Fibroblast of lung (primary cell): ENCODE measurements at regions not wholly inside any gene's neighbourhood (a gene's known extent, or its start where the extent isn't known, plus 50 kb on each side); places are given as distances from the start of the nearest gene placed in this dataset.

Experiments used
- DNase-seq, 2 donors: peaks; one replicate each; pipeline versions ENCODE4 v3.0.0 to v3.0.0-alpha.2; 2010; ENCODE audit warnings: low read depth in 2 of 2
- H2AFZ ChIP-seq: 2 replicates; pipeline ENCODE4 v1.5.1; 2012; ENCODE audit warnings: low read length, control low read depth, inconsistent platforms
- H3K27ac ChIP-seq: 2 replicates; pipeline ENCODE4 v1.5.1; 2011; ENCODE audit warnings: low read length, control low read depth; ENCODE audit not compliant: insufficient read depth
- H3K27me3 ChIP-seq: 2 replicates; pipeline ENCODE4 v1.5.1; 2011; ENCODE audit warnings: mild to moderate bottlenecking, low read length; ENCODE audit not compliant: control insufficient read depth, insufficient read depth
- H3K36me3 ChIP-seq: 2 replicates; pipeline ENCODE4 v1.5.1; 2011; ENCODE audit warnings: low read length; ENCODE audit not compliant: control insufficient read depth, insufficient read depth
- H3K4me1 ChIP-seq: 2 replicates; pipeline ENCODE4 v1.5.1; 2011; ENCODE audit warnings: low read length; ENCODE audit not compliant: control insufficient read depth, insufficient read depth; ENCODE audit errors: extremely low read depth
- H3K4me2 ChIP-seq: 2 replicates; pipeline ENCODE4 v1.5.1; 2011; ENCODE audit warnings: low read length, control low read depth; ENCODE audit not compliant: insufficient read depth; ENCODE audit errors: extremely low read depth
- H3K4me3 ChIP-seq, 4 experiments: fragments of 200-600 bp in 1 of 4; sonication (generic) in 1 of 4; replicated peaks in 1 of 4; 2 replicates each; pipeline ENCODE4 v1.5.1; 2011 to 2016; ENCODE audit warnings: low read length in 4 of 4, low read depth in 3 of 4, mild to moderate bottlenecking in 3 of 4, control low read depth in 2 of 4, inconsistent platforms in 1 of 4, mixed read lengths in 1 of 4; ENCODE audit not compliant: insufficient read depth in 1 of 4; ENCODE audit errors: control extremely low read depth in 1 of 4
- H3K79me2 ChIP-seq: 2 replicates; pipeline ENCODE4 v1.5.1; 2012; ENCODE audit warnings: mild to moderate bottlenecking, low read length, inconsistent platforms; ENCODE audit not compliant: control insufficient read depth, insufficient read depth
- H3K9ac ChIP-seq: 2 replicates; pipeline ENCODE4 v1.5.1; 2011; ENCODE audit warnings: mild to moderate bottlenecking, low read length, control low read depth; ENCODE audit not compliant: insufficient read depth
- H3K9me3 ChIP-seq: 2 replicates; pipeline ENCODE4 v1.5.1; 2012; ENCODE audit warnings: low read depth, low read length; ENCODE audit not compliant: control insufficient read depth, insufficient read depth
- H4K20me1 ChIP-seq: 2 replicates; pipeline ENCODE4 v1.5.1; 2011; ENCODE audit warnings: low read length; ENCODE audit not compliant: control insufficient read depth, insufficient read depth; ENCODE audit errors: extremely low read depth
- CTCF ChIP-seq, 2 donors: IDR thresholded peaks in 1 of 2; conservative IDR thresholded peaks in 1 of 2; 1 replicate in 1 of 2; 2 replicates in 1 of 2; pipeline ENCODE4 v1.5.1; 2011 to 2012; ENCODE audit warnings: low read length in 2 of 2, control low read depth in 1 of 2, inconsistent platforms in 1 of 2, low read depth in 1 of 2, mild to moderate bottlenecking in 1 of 2
- EZH2 ChIP-seq: IDR thresholded peaks from 2 replicates; pipeline ENCODE4 v1.5.1; 2012; ENCODE audit warnings: low read length, control low read depth, mild to moderate bottlenecking; ENCODE audit errors: missing control alignments

DNA sequence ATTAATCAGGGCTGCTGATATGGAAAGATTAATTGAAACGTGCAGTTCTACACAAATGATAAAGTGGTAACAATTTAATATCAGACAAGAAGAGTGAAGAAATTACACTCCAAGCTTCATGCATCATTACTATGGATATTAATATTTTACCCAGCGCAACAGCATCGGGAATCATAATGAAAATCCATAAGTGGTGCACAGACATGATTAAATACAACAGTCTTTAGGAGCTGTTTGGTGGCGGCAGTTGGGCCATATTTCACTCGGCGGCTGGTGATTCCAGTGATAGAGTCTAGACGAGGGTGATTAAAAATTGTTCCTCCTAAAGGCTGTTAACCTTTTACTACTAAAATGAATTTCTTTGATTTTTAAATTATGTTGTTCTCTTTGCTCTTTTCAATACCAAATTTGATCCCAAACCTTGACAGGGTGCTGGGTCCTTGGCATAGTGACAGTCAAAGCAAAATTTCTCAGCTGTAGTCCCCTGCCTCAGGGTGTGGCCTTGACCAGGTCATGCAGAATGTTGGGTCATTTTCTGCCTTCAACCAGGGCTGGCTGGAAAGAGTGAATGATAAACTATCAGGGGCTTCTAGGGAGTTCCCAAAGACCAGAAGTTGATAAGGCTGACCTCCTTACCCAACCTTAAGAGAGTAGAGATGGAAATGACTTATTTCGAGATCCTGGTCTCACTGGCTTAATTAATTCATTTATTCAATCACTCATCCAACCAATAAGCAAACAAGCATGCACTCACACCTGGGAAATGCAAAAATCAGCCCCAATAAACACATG is 392.0 kb downstream of the IL20RB start:
- Histone ChIP-seq H4K20me1 (no peaks in the 10 kb centered on the region), H3K9ac (no peak overlapping the region), H3K27ac (no peak overlapping the region), H3K4me3 (no peak overlapping the region), H3K4me2 (no peak overlapping the region), H3K27me3 (no peaks in the 10 kb centered on the region), H2AFZ (no peak overlapping the region), H3K79me2 (no peaks in the 10 kb centered on the region), H3K4me1 (no peaks in the 10 kb centered on the region), H3K36me3 (no peaks in the 10 kb centered on the region), H3K9me3 (no peaks in the 10 kb centered on the region)
- no peak for DNase-seq
- TF ChIP-seq EZH2: no peak
- TF ChIP-seq CTCF (conservative IDR thresholded peaks at IDR 0.05 in 1 of 2, IDR thresholded peaks at IDR 0.05 in 1 of 2; ENCODE audit: low read depth in 1 of 2, low read length in 2 of 2): no peak

DNA sequence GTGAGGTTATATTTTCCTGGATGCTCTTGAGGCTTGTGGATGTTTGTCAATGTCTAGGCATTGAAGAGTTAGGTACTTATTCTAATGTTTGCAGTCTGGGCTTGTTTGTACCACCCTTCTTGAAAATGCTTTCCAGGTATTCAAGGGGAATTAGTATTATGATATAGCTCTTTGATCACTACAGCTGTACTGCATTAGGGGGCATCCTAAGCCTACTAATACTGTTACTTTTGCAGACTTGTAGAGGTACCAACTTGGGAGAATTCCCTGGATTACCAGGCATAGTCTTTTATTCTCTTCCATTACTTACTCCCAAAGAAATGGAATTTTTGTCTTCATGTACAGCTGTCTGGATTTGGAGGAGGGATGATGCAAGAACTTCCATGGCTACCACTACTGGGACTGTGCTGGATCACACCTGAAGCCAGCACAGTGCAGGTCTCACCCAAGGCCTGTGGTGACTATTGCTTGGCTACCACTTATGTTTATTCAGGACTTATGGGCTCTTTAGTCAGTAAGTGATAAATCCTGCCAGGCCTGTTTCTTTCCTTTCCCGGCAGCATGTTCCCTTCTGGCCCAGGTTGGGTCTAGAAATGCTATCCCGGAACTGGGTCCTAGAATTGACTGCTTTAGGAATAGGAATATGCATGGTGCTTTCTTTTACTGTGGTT is 402.9 kb downstream of the IL20RB start:
- no peak overlapping the region for H3K9ac ChIP-seq
- no peaks in the 10 kb centered on the region for H3K4me1 ChIP-seq
- no peak overlapping the region for H2AFZ ChIP-seq
- no peaks in the 10 kb centered on the region for H4K20me1 ChIP-seq
- no peaks in the 10 kb centered on the region for H3K36me3 ChIP-seq
- no peak for TF ChIP-seq EZH2
- no peak for TF ChIP-seq CTCF (conservative IDR thresholded peaks at IDR 0.05 in 1 of 2, IDR thresholded peaks at IDR 0.05 in 1 of 2; ENCODE audit: low read depth in 1 of 2, low read length in 2 of 2)
- no peaks in the 10 kb centered on the region for H3K79me2 ChIP-seq
- DNase-seq: no peak
- no peak overlapping the region for H3K27ac ChIP-seq
- no peak overlapping the region for H3K4me3 ChIP-seq
- H3K4me2 ChIP-seq: no peak overlapping the region
- no peaks in the 10 kb centered on the region for H3K27me3 ChIP-seq
- no peaks in the 10 kb centered on the region for H3K9me3 ChIP-seq

GRCh38 chr3:137382005-137382594 is 382.0 kb upstream of the SOX14 start:
- no peak for DNase-seq
- no peak overlapping the region for H3K9ac ChIP-seq
- H2AFZ ChIP-seq: no peak overlapping the region
- no peak overlapping the region for H3K27ac ChIP-seq
- H4K20me1 ChIP-seq: no peaks in the 10 kb centered on the region
- H3K4me1 ChIP-seq: no peaks in the 10 kb centered on the region
- no peaks in the 10 kb centered on the region for H3K9me3 ChIP-seq
- H3K27me3 ChIP-seq: no peaks in the 10 kb centered on the region
- H3K79me2 ChIP-seq: no peaks in the 10 kb centered on the region
- H3K4me3 ChIP-seq: no peak overlapping the region
- H3K36me3 ChIP-seq: no peaks in the 10 kb centered on the region
- no peak overlapping the region for H3K4me2 ChIP-seq
- TF ChIP-seq EZH2 (no peak), CTCF (conservative IDR thresholded peaks at IDR 0.05 in 1 of 2, IDR thresholded peaks at IDR 0.05 in 1 of 2; ENCODE audit: low read depth in 1 of 2, low read length in 2 of 2) (no peak)
